PFSK-1 (cell line): ENCODE measurements at regions not wholly inside any gene's neighbourhood (a gene's known extent, or its start where the extent isn't known, plus 50 kb on each side); places are given as distances from the start of the nearest gene placed in this dataset.

Source experiments
- TAF1 ChIP-seq: IDR thresholded peaks from 2 replicates; pipeline ENCODE4 v1.6.1; 2012; ENCODE audit warnings: low read length, control low read depth, borderline replicate concordance; ENCODE audit not compliant: insufficient read depth
- TF ChIP-seq, protein P1 (sequence below), 2 experiments: IDR thresholded peaks; 2 replicates each; pipeline versions ENCODE4 v1.6.1 to v1.8.0; 2011 to 2012; ENCODE audit warnings: low read depth in 2 of 2, low read length in 2 of 2, control low read depth in 1 of 2, inconsistent platforms in 1 of 2, mild to moderate bottlenecking in 1 of 2, moderate library complexity in 1 of 2; ENCODE audit not compliant: insufficient read depth in 1 of 2

DNA sequence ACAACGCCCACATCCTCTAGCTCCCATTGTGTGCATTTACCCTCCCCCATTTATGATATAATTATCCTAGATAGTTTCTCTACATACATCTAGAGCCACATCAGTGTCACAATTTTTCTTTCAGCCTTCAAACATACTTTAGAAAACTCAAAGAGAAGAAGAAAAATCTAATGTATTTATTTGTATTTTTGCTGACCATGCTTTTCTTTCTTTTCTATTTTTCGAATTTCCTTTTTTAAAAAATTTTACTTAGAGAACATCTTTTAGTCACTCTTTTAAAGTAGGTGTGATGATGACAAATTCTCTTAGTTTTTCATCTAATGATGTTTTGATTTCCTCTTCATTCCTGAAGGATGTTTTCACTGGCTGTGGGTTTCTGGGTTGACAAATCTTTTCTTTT is 117.0 kb upstream of the CHL1 start:
- TF ChIP-seq, protein P1, sequence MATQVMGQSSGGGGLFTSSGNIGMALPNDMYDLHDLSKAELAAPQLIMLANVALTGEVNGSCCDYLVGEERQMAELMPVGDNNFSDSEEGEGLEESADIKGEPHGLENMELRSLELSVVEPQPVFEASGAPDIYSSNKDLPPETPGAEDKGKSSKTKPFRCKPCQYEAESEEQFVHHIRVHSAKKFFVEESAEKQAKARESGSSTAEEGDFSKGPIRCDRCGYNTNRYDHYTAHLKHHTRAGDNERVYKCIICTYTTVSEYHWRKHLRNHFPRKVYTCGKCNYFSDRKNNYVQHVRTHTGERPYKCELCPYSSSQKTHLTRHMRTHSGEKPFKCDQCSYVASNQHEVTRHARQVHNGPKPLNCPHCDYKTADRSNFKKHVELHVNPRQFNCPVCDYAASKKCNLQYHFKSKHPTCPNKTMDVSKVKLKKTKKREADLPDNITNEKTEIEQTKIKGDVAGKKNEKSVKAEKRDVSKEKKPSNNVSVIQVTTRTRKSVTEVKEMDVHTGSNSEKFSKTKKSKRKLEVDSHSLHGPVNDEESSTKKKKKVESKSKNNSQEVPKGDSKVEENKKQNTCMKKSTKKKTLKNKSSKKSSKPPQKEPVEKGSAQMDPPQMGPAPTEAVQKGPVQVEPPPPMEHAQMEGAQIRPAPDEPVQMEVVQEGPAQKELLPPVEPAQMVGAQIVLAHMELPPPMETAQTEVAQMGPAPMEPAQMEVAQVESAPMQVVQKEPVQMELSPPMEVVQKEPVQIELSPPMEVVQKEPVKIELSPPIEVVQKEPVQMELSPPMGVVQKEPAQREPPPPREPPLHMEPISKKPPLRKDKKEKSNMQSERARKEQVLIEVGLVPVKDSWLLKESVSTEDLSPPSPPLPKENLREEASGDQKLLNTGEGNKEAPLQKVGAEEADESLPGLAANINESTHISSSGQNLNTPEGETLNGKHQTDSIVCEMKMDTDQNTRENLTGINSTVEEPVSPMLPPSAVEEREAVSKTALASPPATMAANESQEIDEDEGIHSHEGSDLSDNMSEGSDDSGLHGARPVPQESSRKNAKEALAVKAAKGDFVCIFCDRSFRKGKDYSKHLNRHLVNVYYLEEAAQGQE (IDR thresholded peaks at IDR 0.05; ENCODE audit: insufficient read depth in 1 of 2, low read depth in 2 of 2, low read length in 2 of 2): no peak
- no peak for TF ChIP-seq TAF1
